ENCODE measurements at regions not wholly inside any gene's neighbourhood (a gene's known extent, or its start where the extent isn't known, plus 50 kb on each side); places are given as distances from the start of the nearest gene placed in this dataset.

GRCh38 chr5:166576323-166576722, 1715.1 kb upstream of the WWC1 start (continued):
- TF ChIP-seq SIN3A (IDR thresholded peaks at IDR 0.05; ENCODE audit: low read depth, low read length) (no peak), BMI1 (IDR thresholded peaks at IDR 0.05; ENCODE audit: borderline replicate concordance) (no peak), RELA (IDR thresholded peaks at IDR 0.05; ENCODE audit: borderline replicate concordance, partially characterized antibody) (no peak), SMC3 (IDR thresholded peaks at IDR 0.05; ENCODE audit: borderline replicate concordance, low read length) (no peak)

DNA sequence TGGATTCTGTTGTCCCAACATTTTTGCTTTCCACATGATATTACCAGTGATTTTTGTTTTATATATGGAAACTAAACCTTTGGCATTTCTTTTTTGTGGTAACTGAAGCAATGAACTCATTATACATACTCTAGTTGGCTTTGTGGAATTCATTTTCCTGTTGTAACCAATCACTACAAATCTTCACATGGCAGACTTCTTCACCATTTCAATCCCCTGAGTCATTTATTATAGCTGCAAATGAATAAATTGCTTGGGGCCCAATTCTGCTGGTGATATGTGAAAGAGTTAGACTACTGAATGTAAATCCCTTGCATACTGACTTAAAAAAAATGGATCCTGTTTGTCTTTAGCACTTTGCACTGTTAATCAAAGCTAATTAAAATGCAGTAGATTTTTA, 1709.6 kb upstream of the WWC1 start:
- in situ Hi-C loops (cut with MboI) (no loop called here), intact Hi-C loops (cut with micrococcal nuclease; ENCODE audit: unreplicated experiment) (no loop called here)
- Histone ChIP-seq H3K36me3 (ENCODE audit: control insufficient read depth in 2 of 2, insufficient read depth in 2 of 2, low read length in 1 of 2) (no peaks in the 10 kb centered on the region), H3K9me3 (replicated peaks; ENCODE audit: control insufficient read depth, insufficient read depth, low read length) (no peaks in the 10 kb centered on the region), H3K9ac (ENCODE audit: control insufficient read depth, insufficient read depth, low read length) (no peak overlapping the region), H3K4me1 (ENCODE audit: control insufficient read depth, insufficient read depth, low read length) (no peaks in the 10 kb centered on the region), H4K20me1 (ENCODE audit: control insufficient read depth, insufficient read depth) (no peaks in the 10 kb centered on the region), H3K27me3 (replicated peaks in 1 of 2; ENCODE audit: control insufficient read depth in 2 of 2, insufficient read depth in 2 of 2, low read length in 1 of 2) (no peaks in the 10 kb centered on the region), H3K27ac (ENCODE audit: control insufficient read depth, insufficient read depth) (no peak overlapping the region), H3K4me3 (no peak overlapping the region), H2AFZ (ENCODE audit: control insufficient read depth, low read depth, low read length) (no peak overlapping the region), H3K79me2 (ENCODE audit: control insufficient read depth, insufficient read depth, low read length) (no peaks in the 10 kb centered on the region), H3K4me2 (ENCODE audit: control insufficient read depth, insufficient read depth) (no peak overlapping the region)
- ChIA-PET CTCF (interaction anchor here (1.3 to 1.5 kb wide), 2 partner anchors 11 to 951 kb away, joined by 3 to 4 read pairs; no protein-coding TSS in a partner anchor), SMC1A (ENCODE audit: uncharacterized antibody, unreplicated experiment) (no interaction called here), POLR2A (no interaction called here), RAD21 (ENCODE audit: unreplicated experiment) (no interaction called here)
- FAIRE-seq (no peak), ATAC-seq (no peak), DNase-seq (ENCODE audit: low read depth, low spot score) (no peak)
- no TSS peak for BruUV-seq (replicated peaks)
- TF ChIP-seq RUNX3 (IDR thresholded peaks at IDR 0.05; ENCODE audit: low read length), result no peak
- no peak for TF ChIP-seq PRDM15 (CRISPR knock-in tag; IDR thresholded peaks at IDR 0.05)
- no peak for TF ChIP-seq CHD4 (IDR thresholded peaks at IDR 0.05)
- no peak for TF ChIP-seq FOS (IDR thresholded peaks at IDR 0.05; ENCODE audit: borderline replicate concordance, extremely low read depth, insufficient read length)
- no peak for TF ChIP-seq IKZF2 (IDR thresholded peaks at IDR 0.05)
- no peak for TF ChIP-seq CEBPB (IDR thresholded peaks at IDR 0.05; ENCODE audit: borderline replicate concordance in 1 of 2, low read depth in 2 of 2, low read length in 2 of 2)

Data from GM12878 (cell line).